WTC11 (cell line): ENCODE measurements at regions not wholly inside any gene's neighbourhood (a gene's known extent, or its start where the extent isn't known, plus 50 kb on each side); places are given as distances from the start of the nearest gene placed in this dataset.

Experiments used
- ATF3 ChIP-seq: sonication (generic); formaldehyde crosslinking; conservative IDR thresholded peaks from 2 replicates; pipeline ENCODE4 v1.8.1; 2022; ENCODE audit warnings: mild to moderate bottlenecking, missing genetic modification reagents
- ATF6 ChIP-seq: sonication (generic); formaldehyde crosslinking; IDR thresholded peaks from 2 replicates; pipeline ENCODE4 v1.8.1; 2023; ENCODE audit warnings: mild to moderate bottlenecking, missing genetic modification reagents
- CTCF ChIP-seq: fragments of 200-600 bp; IDR thresholded peaks from 2 replicates; pipeline ENCODE4 v1.8.0; 2022; ENCODE audit warnings: antibody characterized with exemption
- ESRRA ChIP-seq: sonication (generic); formaldehyde crosslinking; IDR thresholded peaks from 2 replicates; pipeline ENCODE4 v1.8.1; 2022; ENCODE audit warnings: mild to moderate bottlenecking, missing genetic modification reagents, borderline replicate concordance
- FOXP4 ChIP-seq: sonication (generic); formaldehyde crosslinking; IDR thresholded peaks from 2 replicates; pipeline ENCODE4 v1.8.0; 2022; ENCODE audit warnings: mild to moderate bottlenecking, missing genetic modification reagents
- GABPB1 ChIP-seq: sonication (generic); formaldehyde crosslinking; IDR thresholded peaks from 2 replicates; pipeline ENCODE4 v1.8.1; 2023; ENCODE audit warnings: mild to moderate bottlenecking, missing genetic modification reagents
- HMGXB4 ChIP-seq: sonication (generic); formaldehyde crosslinking; IDR thresholded peaks from 2 replicates; pipeline ENCODE4 v1.8.1; 2023; ENCODE audit warnings: mild to moderate bottlenecking, moderate library complexity, missing genetic modification reagents
- MAX ChIP-seq: sonication (generic); formaldehyde crosslinking; IDR thresholded peaks from 2 replicates; pipeline ENCODE4 v1.8.0; 2022; ENCODE audit warnings: mild to moderate bottlenecking, missing genetic modification reagents
- SP1 ChIP-seq: sonication (generic); formaldehyde crosslinking; conservative IDR thresholded peaks from 2 replicates; pipeline ENCODE4 v1.8.1; 2022; ENCODE audit warnings: missing genetic modification reagents
- STAT6 ChIP-seq: sonication (generic); formaldehyde crosslinking; conservative IDR thresholded peaks from 2 replicates; pipeline ENCODE4 v1.8.1; 2023; ENCODE audit warnings: mild to moderate bottlenecking, low read depth, missing genetic modification reagents, moderate library complexity
- TP53 ChIP-seq: sonication (generic); formaldehyde crosslinking; IDR thresholded peaks from 2 replicates; pipeline ENCODE4 v1.8.1; 2023; ENCODE audit warnings: mild to moderate bottlenecking, missing genetic modification reagents
- USF1 ChIP-seq: sonication (generic); formaldehyde crosslinking; IDR thresholded peaks from 2 replicates; pipeline ENCODE4 v1.8.0; 2022; ENCODE audit warnings: mild to moderate bottlenecking, missing genetic modification reagents
- ZNF512 ChIP-seq: sonication (generic); formaldehyde crosslinking; IDR thresholded peaks from 2 replicates; pipeline ENCODE4 v1.8.1; 2022; ENCODE audit warnings: missing genetic modification reagents, borderline replicate concordance

GRCh38 chr4:179051206-179051605 lies 1609.0 kb upstream of the AGA start:
- TF ChIP-seq ESRRA (no peak), ATF6 (CRISPR knock-in tag) (no peak), SP1 (CRISPR knock-in tag) (no peak), ZNF512 (CRISPR knock-in tag) (no peak), ATF3 (CRISPR knock-in tag) (no peak), TP53 (CRISPR knock-in tag) (no peak), CTCF (no peak), HMGXB4 (CRISPR knock-in tag) (no peak), MAX (CRISPR knock-in tag) (no peak), GABPB1 (CRISPR knock-in tag) (no peak), FOXP4 (CRISPR knock-in tag) (no peak), USF1 (CRISPR knock-in tag) (no peak), STAT6 (no peak)
